SU-DHL-6 (cell line): ENCODE measurements at regions not wholly inside any gene's neighbourhood (a gene's known extent, or its start where the extent isn't known, plus 50 kb on each side); places are given as distances from the start of the nearest gene placed in this dataset.

Source experiments
- CTCF ChIP-seq: fragments of 200-600 bp; sonication (generic); IDR thresholded peaks from one replicate; pipeline ENCODE4 v1.5.1; 2017; ENCODE audit warnings: antibody characterized with exemption, mild to moderate bottlenecking, low read length, moderate library complexity; ENCODE audit not compliant: insufficient read depth, poor library complexity, severe bottlenecking
- EZH2phosphoT487 ChIP-seq: fragments of 200-600 bp; sonication (generic), shearing (Covaris generic); conservative IDR thresholded peaks from 2 replicates; pipeline ENCODE4 v1.6.1; 2018; ENCODE audit warnings: mild to moderate bottlenecking, antibody characterized with exemption, low read length, moderate library complexity, mixed read lengths

- no peak for TF ChIP-seq CTCF
- no peak for TF ChIP-seq EZH2phosphoT487
These were observed 108.7 kb downstream of the PLK2 start for GRCh38 chr5:58351190-58351589.
